Kidney epithelial cell (primary cell): ENCODE measurements at regions not wholly inside any gene's neighbourhood (a gene's known extent, or its start where the extent isn't known, plus 50 kb on each side); places are given as distances from the start of the nearest gene placed in this dataset.

Source experiments
- DNase-seq: peaks from one replicate; pipeline ENCODE4 v3.0.0-alpha.2; 2010; ENCODE audit warnings: low read depth
- H3K27me3 ChIP-seq: 2 replicates; pipeline ENCODE4 v1.6.0; 2011; ENCODE audit warnings: low read length; ENCODE audit not compliant: control insufficient read depth, insufficient read depth
- H3K36me3 ChIP-seq: 2 replicates; pipeline ENCODE4 v1.5.1; 2011; ENCODE audit warnings: low read length; ENCODE audit not compliant: control insufficient read depth, insufficient read depth
- H3K4me3 ChIP-seq: 2 replicates; pipeline ENCODE4 v1.5.1; 2011; ENCODE audit warnings: low read depth, mild to moderate bottlenecking, control low read depth, low read length
- CTCF ChIP-seq: IDR thresholded peaks from 2 replicates; pipeline ENCODE4 v1.5.1; 2011; ENCODE audit warnings: mild to moderate bottlenecking, moderate library complexity, low read length, control low read depth, inconsistent platforms; ENCODE audit not compliant: insufficient read depth, poor library complexity, severe bottlenecking

GRCh38 chr13:48919751-48920150 lies 56.0 kb upstream of the FNDC3A start:
- Histone ChIP-seq H3K36me3 (no peaks in the 10 kb centered on the region), H3K4me3 (no peak overlapping the region), H3K27me3 (no peaks in the 10 kb centered on the region)
- no peak for DNase-seq
- no peak for TF ChIP-seq CTCF

- Histone ChIP-seq H3K4me3 (no peak overlapping the region), H3K36me3 (no peaks in the 10 kb centered on the region), H3K27me3 (no peaks in the 10 kb centered on the region)
- no peak for TF ChIP-seq CTCF
- DNase-seq = no peak
These were observed 55.0 kb upstream of the FNDC3A start for GRCh38 chr13:48920730-48921129.

GRCh38 chr13:48923376-48923775 lies 52.3 kb upstream of the FNDC3A start:
- no peaks in the 10 kb centered on the region for H3K36me3 ChIP-seq
- DNase-seq = no peak
- H3K27me3 ChIP-seq = no peaks in the 10 kb centered on the region
- no peak overlapping the region for H3K4me3 ChIP-seq
- no peak for TF ChIP-seq CTCF

- no peak for TF ChIP-seq CTCF
- Histone ChIP-seq H3K36me3 (no peaks in the 10 kb centered on the region), H3K27me3 (no peaks in the 10 kb centered on the region), H3K4me3 (no peak overlapping the region)
- DNase-seq = no peak
These were observed 50.7 kb upstream of the FNDC3A start for GRCh38 chr13:48925001-48925400.
